AG09309 (cell line): ENCODE measurements at regions not wholly inside any gene's neighbourhood (a gene's known extent, or its start where the extent isn't known, plus 50 kb on each side); places are given as distances from the start of the nearest gene placed in this dataset.

Source experiments
- DNase-seq: peaks from one replicate; pipeline ENCODE4 v3.0.0-alpha.2; 2010; ENCODE audit warnings: low read depth
- H3K4me3 ChIP-seq: 2 replicates; pipeline ENCODE4 v1.5.1; 2011; ENCODE audit warnings: mild to moderate bottlenecking, low read depth, low read length, moderate library complexity; ENCODE audit not compliant: control insufficient read depth
- CTCF ChIP-seq: IDR thresholded peaks from 2 replicates; pipeline ENCODE4 v1.5.1; 2011; ENCODE audit warnings: mild to moderate bottlenecking, low read depth, low read length, inconsistent platforms; ENCODE audit not compliant: insufficient read depth, control insufficient read depth; ENCODE audit errors: missing control alignments

- no peak for DNase-seq
- TF ChIP-seq CTCF: no peak
- H3K4me3 ChIP-seq: no peak overlapping the region
Measured at GRCh38 chr7:119482209-119482608, 790.8 kb upstream of the KCND2 start.

- DNase-seq: no peak
- H3K4me3 ChIP-seq: no peak overlapping the region
- no peak for TF ChIP-seq CTCF
Measured at GRCh38 chr7:119482671-119483070, 790.3 kb upstream of the KCND2 start.

GRCh38 chr7:119483364-119483763, 789.6 kb upstream of the KCND2 start:
- no peak for TF ChIP-seq CTCF
- no peak for DNase-seq
- H3K4me3 ChIP-seq: no peak overlapping the region

GRCh38 chr7:119514326-119514725, 758.6 kb upstream of the KCND2 start:
- TF ChIP-seq CTCF: no peak
- no peak for DNase-seq
- no peak overlapping the region for H3K4me3 ChIP-seq

- H3K4me3 ChIP-seq: no peak overlapping the region
- DNase-seq: no peak
- no peak for TF ChIP-seq CTCF
Measured at GRCh38 chr7:119515214-119515613, 757.8 kb upstream of the KCND2 start.

GRCh38 chr7:119515962-119516361, 757.0 kb upstream of the KCND2 start:
- DNase-seq: no peak
- no peak for TF ChIP-seq CTCF
- no peak overlapping the region for H3K4me3 ChIP-seq

- no peak for TF ChIP-seq CTCF
- no peak for DNase-seq
- H3K4me3 ChIP-seq: no peak overlapping the region
Measured at GRCh38 chr7:119522263-119522662, 750.7 kb upstream of the KCND2 start.
